GM23338 (cell line): ENCODE measurements at regions not wholly inside any gene's neighbourhood (a gene's known extent, or its start where the extent isn't known, plus 50 kb on each side); places are given as distances from the start of the nearest gene placed in this dataset.

Experiments used
- ATAC-seq: fragments of 200-7000 bp; cut with Tn5 transposase; 3 replicates; pipeline ENCODE4 v1.9.1; 2020
- DNase-seq: peaks from one replicate; pipeline ENCODE4 v3.0.0-alpha.2; 2015; ENCODE audit warnings: low spot score
- H2AFZ ChIP-seq: fragments of 200-600 bp; sonication (generic); 2 replicates; pipeline ENCODE4 v1.8.0; 2016; ENCODE audit warnings: antibody characterized with exemption, mild to moderate bottlenecking, moderate library complexity
- H3F3A ChIP-seq: fragments of 200-600 bp; sonication (generic); replicated peaks from 2 replicates; pipeline ENCODE4 v1.8.0; 2017; ENCODE audit warnings: antibody characterized with exemption, mixed run types, low read depth
- H3K27ac ChIP-seq: fragments of 200-600 bp; sonication (generic); 2 replicates; pipeline ENCODE4 v1.6.1; 2016; ENCODE audit warnings: low read depth
- H3K27me3 ChIP-seq: fragments of 200-600 bp; sonication (generic); 2 replicates; pipeline ENCODE4 v1.8.0; 2016; ENCODE audit warnings: mild to moderate bottlenecking, mixed run types, moderate library complexity; ENCODE audit not compliant: insufficient read depth
- H3K36me3 ChIP-seq: fragments of 200-600 bp; sonication (generic); 2 replicates; pipeline ENCODE4 v1.8.0; 2016; ENCODE audit warnings: mild to moderate bottlenecking; ENCODE audit not compliant: insufficient read depth
- H3K4me1 ChIP-seq: fragments of 200-600 bp; sonication (generic); 2 replicates; pipeline ENCODE4 v1.8.0; 2016; ENCODE audit warnings: mild to moderate bottlenecking, moderate library complexity; ENCODE audit not compliant: insufficient read depth
- H3K4me2 ChIP-seq: fragments of 200-600 bp; sonication (generic); 2 replicates; pipeline ENCODE4 v1.7.1; 2017; ENCODE audit warnings: mixed run types
- H3K4me3 ChIP-seq: fragments of 200-600 bp; sonication (generic); 2 replicates; pipeline ENCODE4 v1.6.1; 2016; ENCODE audit warnings: mixed run types
- H3K79me2 ChIP-seq: fragments of 200-600 bp; sonication (generic); replicated peaks from 2 replicates; pipeline ENCODE4 v1.8.0; 2017; ENCODE audit warnings: mild to moderate bottlenecking; ENCODE audit not compliant: insufficient read depth
- H3K9me2 ChIP-seq: fragments of 200-600 bp; sonication (generic); 2 replicates; pipeline ENCODE4 v1.8.0; 2017; ENCODE audit not compliant: insufficient read depth
- H4K20me1 ChIP-seq: fragments of 200-600 bp; sonication (generic); replicated peaks from 2 replicates; pipeline ENCODE4 v1.8.0; 2017; ENCODE audit warnings: mild to moderate bottlenecking; ENCODE audit not compliant: insufficient read depth
- H3K27ac Mint-ChIP-seq: 2 replicates; pipeline ENCODE4 v1.8.0; 2020; ENCODE audit warnings: inconsistent platforms, mild to moderate bottlenecking, moderate library complexity, mixed read lengths
- H3K27me3 Mint-ChIP-seq: 3 replicates; pipeline ENCODE4 v1.8.0; 2022; ENCODE audit warnings: low read depth, mild to moderate bottlenecking, moderate library complexity, mixed read lengths, inconsistent platforms; ENCODE audit not compliant: insufficient read depth, poor library complexity
- H3K36me3 Mint-ChIP-seq: 3 replicates; pipeline ENCODE4 v1.8.0; 2021; ENCODE audit warnings: low read depth, mild to moderate bottlenecking, inconsistent platforms, moderate library complexity, mixed read lengths
- H3K4me1 Mint-ChIP-seq: 3 replicates; pipeline ENCODE4 v1.8.0; 2020; ENCODE audit warnings: mild to moderate bottlenecking, inconsistent platforms, mixed read lengths
- H3K4me3 Mint-ChIP-seq: 3 replicates; pipeline ENCODE4 v1.8.0; 2021; ENCODE audit warnings: moderate library complexity, mild to moderate bottlenecking, inconsistent platforms, mixed read lengths
- H3K9me3 Mint-ChIP-seq: 3 replicates; pipeline ENCODE4 v1.8.0; 2020; ENCODE audit warnings: moderate library complexity, mild to moderate bottlenecking, inconsistent platforms, mixed read lengths
- CREB1 ChIP-seq: fragments of 250-450 bp; sonication (Bioruptor Pico); IDR thresholded peaks from 2 replicates; pipeline ENCODE4 v1.5.0; 2020; ENCODE audit warnings: low read depth, mild to moderate bottlenecking, moderate library complexity
- CTCF ChIP-seq, 2 experiments: fragments of 200-600 bp in 1 of 2; sonication (generic) in 1 of 2; conservative IDR thresholded peaks; 2 replicates each; pipeline versions ENCODE4 v1.5.1 to v1.6.1; 2016 to 2017; ENCODE audit warnings: antibody characterized with exemption in 2 of 2, low read depth in 2 of 2, mild to moderate bottlenecking in 2 of 2, moderate library complexity in 1 of 2
- ETS1 ChIP-seq: IDR thresholded peaks from 2 replicates; pipeline ENCODE4 v1.6.1; 2016; ENCODE audit warnings: antibody characterized with exemption
- EZH2 ChIP-seq: fragments of 200-600 bp; sonication (generic); IDR thresholded peaks from one replicate; pipeline ENCODE4 v1.8.0; 2017; ENCODE audit warnings: antibody characterized with exemption, mild to moderate bottlenecking, low read depth; ENCODE audit not compliant: unreplicated experiment
- EZH2phosphoT487 ChIP-seq: fragments of 200-600 bp; sonication (generic); IDR thresholded peaks from one replicate; pipeline ENCODE4 v1.8.1; 2018; ENCODE audit warnings: antibody characterized with exemption; ENCODE audit not compliant: unreplicated experiment
- JUNB ChIP-seq: IDR thresholded peaks from one replicate; pipeline ENCODE4 v1.6.1; 2016; ENCODE audit warnings: antibody characterized with exemption; ENCODE audit not compliant: unreplicated experiment
- NANOG ChIP-seq: IDR thresholded peaks from 2 replicates; pipeline ENCODE4 v1.6.1; 2016; ENCODE audit warnings: antibody characterized with exemption, borderline replicate concordance
- REST ChIP-seq: IDR thresholded peaks from one replicate; pipeline ENCODE4 v1.6.1; 2018; ENCODE audit warnings: antibody characterized with exemption; ENCODE audit not compliant: unreplicated experiment
- STAT1 ChIP-seq: IDR thresholded peaks from one replicate; pipeline ENCODE4 v1.6.1; 2016; ENCODE audit warnings: antibody characterized with exemption; ENCODE audit not compliant: unreplicated experiment
- ZNF114 ChIP-seq: fragments of 250-450 bp; sonication (Bioruptor Pico); IDR thresholded peaks from 2 replicates; pipeline ENCODE4 v1.5.0; 2020; ENCODE audit warnings: mild to moderate bottlenecking, moderate library complexity
- ZNF331 ChIP-seq: fragments of 250-450 bp; sonication (Bioruptor Pico); IDR thresholded peaks from 2 replicates; pipeline ENCODE4 v1.5.0; 2020; ENCODE audit warnings: low read depth, mild to moderate bottlenecking, moderate library complexity

GRCh38 chr3:115348951-115349745 lies 202.1 kb upstream of the ZBTB20 start (continued):
- TF ChIP-seq CTCF (conservative IDR thresholded peaks at IDR 0.05; ENCODE audit: low read depth in 2 of 2) (no peak), ETS1 (no peak), ZNF331 (no peak), NANOG (no peak), REST (no peak), STAT1 (no peak), EZH2phosphoT487 (no peak), CREB1 (CRISPR knock-in tag) (no peak), ZNF114 (CRISPR knock-in tag) (no peak)

- H3K27ac Mint-ChIP-seq, result no peak overlapping the region
- no peak for ATAC-seq
Measured at GRCh38 chr3:115350606-115351005, 203.5 kb upstream of the ZBTB20 start.

More at GRCh38 chr3:115350606-115351005, 203.5 kb upstream of the ZBTB20 start:
- Histone ChIP-seq H3K4me2 (no peak overlapping the region), H3K9me2 (no peaks in the 10 kb centered on the region), H3K27ac (peak overlapping the region; percentile 6; the same call in 1 of the 2 replicates), H3K79me2 (no peaks in the 10 kb centered on the region; the same call in 1 of the 2 replicates), H4K20me1 (no peaks in the 10 kb centered on the region), H3K4me1 (peaks cover 20% of the 10 kb centered on the region; the same call in 1 of the 2 replicates), H2AFZ (no peak overlapping the region), H3F3A (no peaks in the 10 kb centered on the region), H3K27me3 (no peaks in the 10 kb centered on the region), H3K36me3 (no peaks in the 10 kb centered on the region), H3K4me3 (no peak overlapping the region)
- H3K4me1 Mint-ChIP-seq, result peaks cover 13% of the 10 kb centered on the region; the same call in 2 of the 3 replicates
- H3K9me3 Mint-ChIP-seq, result peaks cover 10% of the 10 kb centered on the region; the same call in 2 of the 3 replicates
- no peak overlapping the region for H3K4me3 Mint-ChIP-seq
- H3K36me3 Mint-ChIP-seq, result peaks cover 7% of the 10 kb centered on the region; the same call in 2 of the 3 replicates
- H3K27me3 Mint-ChIP-seq, result no peaks in the 10 kb centered on the region
- DNase-seq, result no peak
- TF ChIP-seq CREB1 (CRISPR knock-in tag) (no peak), ZNF114 (CRISPR knock-in tag) (no peak), EZH2phosphoT487 (no peak), REST (no peak), JUNB (no peak), EZH2 (no peak), STAT1 (no peak), ETS1 (no peak), NANOG (no peak)
